HEK293T (cell line): ENCODE measurements at regions not wholly inside any gene's neighbourhood (a gene's known extent, or its start where the extent isn't known, plus 50 kb on each side); places are given as distances from the start of the nearest gene placed in this dataset.

Experiments
- ARNT ChIP-seq: fragments of 450-650 bp; IDR thresholded peaks from 2 replicates; pipeline ENCODE4 v1.6.1; 2017; ENCODE audit warnings: mild to moderate bottlenecking
- FOXA1 ChIP-seq: fragments of 450-650 bp; IDR thresholded peaks from 2 replicates; pipeline ENCODE4 v1.6.1; 2016; ENCODE audit warnings: mild to moderate bottlenecking
- FOXK2 ChIP-seq: fragments of 450-650 bp; IDR thresholded peaks from 2 replicates; pipeline ENCODE4 v1.6.1; 2016; ENCODE audit warnings: mild to moderate bottlenecking
- FOXM1 ChIP-seq: fragments of 450-650 bp; IDR thresholded peaks from 2 replicates; pipeline ENCODE4 v1.6.1; 2017; ENCODE audit warnings: mild to moderate bottlenecking, borderline replicate concordance
- NFRKB ChIP-seq: fragments of 450-650 bp; IDR thresholded peaks from 2 replicates; pipeline ENCODE4 v1.6.1; 2016; ENCODE audit warnings: mild to moderate bottlenecking, moderate library complexity
- SP1 ChIP-seq: fragments of 450-650 bp; IDR thresholded peaks from 2 replicates; pipeline ENCODE4 v1.6.1; 2017
- TARDBP ChIP-seq: fragments of 450-650 bp; IDR thresholded peaks from 2 replicates; pipeline ENCODE4 v1.6.1; 2016
- ZNF384 ChIP-seq: fragments of 450-650 bp; IDR thresholded peaks from 2 replicates; pipeline ENCODE4 v1.6.1; 2016

- TF ChIP-seq FOXM1 (no peak), SP1 (no peak), TARDBP (no peak), FOXA1 (no peak), FOXK2 (no peak), ZNF384 (no peak), ARNT (no peak), NFRKB (no peak)
These were observed 379.4 kb downstream of the PRR16 start for GRCh38 chr5:120843390-120843980.
